Motor neuron (in vitro differentiated cells): ENCODE measurements at regions not wholly inside any gene's neighbourhood (a gene's known extent, or its start where the extent isn't known, plus 50 kb on each side); places are given as distances from the start of the nearest gene placed in this dataset.

Experiments used
- ATAC-seq, 8 experiments: fragments of 200-7000 bp; cut with Tn5 transposase; replicated peaks in 6 of 8; 2 replicates each; pipeline ENCODE4 v1.8.0; 2021; ENCODE audit warnings: mild to moderate bottlenecking in 8 of 8, moderate library complexity in 8 of 8
- H3K27ac ChIP-seq, 2 donors: fragments of 250-450 bp; sonication (Bioruptor Pico); 2 replicates each; pipeline ENCODE4 v1.9.0; 2021; ENCODE audit warnings: antibody characterized with exemption in 2 of 2, mild to moderate bottlenecking in 2 of 2, moderate library complexity in 1 of 2
- H3K4me1 ChIP-seq, 2 donors: fragments of 250-450 bp; sonication (Bioruptor Pico); replicated peaks in 1 of 2; 2 replicates each; pipeline ENCODE4 v1.6.1; 2021; ENCODE audit warnings: antibody characterized with exemption in 2 of 2, mild to moderate bottlenecking in 2 of 2, moderate library complexity in 1 of 2
- H3K4me3 ChIP-seq, 5 donors: fragments of 250-450 bp; sonication (Bioruptor Pico); 2 replicates each; pipeline ENCODE4 v1.9.0; 2021; ENCODE audit warnings: antibody characterized with exemption in 5 of 5, mild to moderate bottlenecking in 5 of 5, moderate library complexity in 4 of 5
- WGBS, 10 experiments: fragments of 450-650 bp; shearing (Covaris generic); methylation state at CpG; one replicate each; pipeline ENCODE4 v1.0.0; 2022; 5-methylcytosine and 5-hydroxymethylcytosine counted together
- in situ Hi-C, 9 experiments: fragments of 400-800 bp; cut with MboI; loops; one replicate each; pipeline ENCODE4 v1.15.0; 2021; ENCODE audit warnings: low sequenced_read_pairs in 9 of 9, low pct_unique_long_range_greater_than_20kb in 2 of 9; ENCODE audit not compliant: unreplicated experiment in 9 of 9

- Histone ChIP-seq H3K4me3 (no peak overlapping the region), H3K27ac (no peak overlapping the region), H3K4me1 (peaks cover 0 to 4% of the 10 kb centered on the region in 2 donors)
- in situ Hi-C loops, result no loop called here
- 0 to 89% (median 42%) methylated on average over 1 to 2 of the region's 2 CpGs for WGBS, 10 experiments
- ATAC-seq, result peak in 4 of 8 experiments; percentile 40 to 74 (median 68)
These were observed 1579.3 kb downstream of the C4orf33 start for GRCh38 chr4:130675266-130675665.

GRCh38 chr4:130689181-130689580 is 1593.2 kb downstream of the C4orf33 start:
- no peak overlapping the region for H3K27ac ChIP-seq
- no peaks in the 10 kb centered on the region for H3K4me1 ChIP-seq
- ATAC-seq, result no peak
- H3K4me3 ChIP-seq, result no peak overlapping the region
- in situ Hi-C loops, result no loop called here

- ATAC-seq, result no peak
- H3K4me3 ChIP-seq, result no peak overlapping the region
- WGBS, 10 experiments, result 35 to 100% (median 89%) methylated on average over 2 of the region's 2 CpGs
- no peaks in the 10 kb centered on the region for H3K4me1 ChIP-seq
- in situ Hi-C loops, result no loop called here
- no peak overlapping the region for H3K27ac ChIP-seq
These were observed 1602.3 kb downstream of the C4orf33 start for GRCh38 chr4:130698251-130698650.

- in situ Hi-C loops, result no loop called here
- H3K27ac ChIP-seq, result no peak overlapping the region
- no peak for ATAC-seq
- 0 to 80% (median 59%) methylated on average over 1 to 4 of the region's 5 CpGs for WGBS, 10 experiments
- no peaks in the 10 kb centered on the region for H3K4me1 ChIP-seq
- no peak overlapping the region for H3K4me3 ChIP-seq
These were observed 1603.1 kb downstream of the C4orf33 start for GRCh38 chr4:130699004-130699403.

- ATAC-seq, result no peak
- H3K4me1 ChIP-seq, result no peaks in the 10 kb centered on the region
- no peak overlapping the region for H3K4me3 ChIP-seq
- no peak overlapping the region for H3K27ac ChIP-seq
- 6 to 98% (median 71%) methylated on average over 1 to 6 of the region's 8 CpGs; no CpG with 5 or more reads in 1 of the 10 experiments for WGBS, 10 experiments
- in situ Hi-C loops, result no loop called here
These were observed 1607.4 kb downstream of the C4orf33 start for GRCh38 chr4:130703211-130703935.

- ATAC-seq, result no peak
- H3K27ac ChIP-seq, result no peak overlapping the region
- H3K4me1 ChIP-seq, result no peaks in the 10 kb centered on the region
- in situ Hi-C loops, result no loop called here
- H3K4me3 ChIP-seq, result no peak overlapping the region
These were observed 1609.1 kb downstream of the C4orf33 start for GRCh38 chr4:130705023-130705422.

GRCh38 chr4:130712038-130712437 is 1616.1 kb downstream of the C4orf33 start:
- Histone ChIP-seq H3K4me1 (no peaks in the 10 kb centered on the region), H3K27ac (no peak overlapping the region), H3K4me3 (no peak overlapping the region)
- WGBS, 10 experiments, result 0 to 100% (median 0%) methylated on average over 1 of the region's 1 CpG; no CpG with 5 or more reads in 1 of the 10 experiments
- ATAC-seq, result no peak
- in situ Hi-C loops, result no loop called here

GRCh38 chr4:130714006-130714405 is 1618.1 kb downstream of the C4orf33 start:
- Histone ChIP-seq H3K4me1 (no peaks in the 10 kb centered on the region), H3K4me3 (no peak overlapping the region), H3K27ac (no peak overlapping the region)
- 0 to 86% (median 36%) methylated on average over 1 of the region's 1 CpG; no CpG with 5 or more reads in 2 of the 10 experiments for WGBS, 10 experiments
- no peak for ATAC-seq
- in situ Hi-C loops, result no loop called here

- Histone ChIP-seq H3K27ac (no peak overlapping the region), H3K4me1 (no peaks in the 10 kb centered on the region), H3K4me3 (no peak overlapping the region)
- ATAC-seq, result peak in 3 of 8 experiments; percentile 38 to 86 (median 54)
- in situ Hi-C loops, result no loop called here
These were observed 1626.4 kb downstream of the C4orf33 start for GRCh38 chr4:130722361-130722760.

GRCh38 chr4:130736436-130737185 is 1640.7 kb downstream of the C4orf33 start:
- Histone ChIP-seq H3K4me3 (no peak overlapping the region), H3K4me1 (no peaks in the 10 kb centered on the region), H3K27ac (no peak overlapping the region)
- in situ Hi-C loops, result no loop called here
- no peak for ATAC-seq
- 0 to 100% (median 92%) methylated on average over 2 to 4 of the region's 7 CpGs; no CpG with 5 or more reads in 6 of the 10 experiments for WGBS, 10 experiments

GRCh38 chr4:130738233-130738632 is 1642.3 kb downstream of the C4orf33 start:
- Histone ChIP-seq H3K4me1 (no peaks in the 10 kb centered on the region), H3K4me3 (no peak overlapping the region), H3K27ac (no peak overlapping the region)
- in situ Hi-C loops, result no loop called here
- no peak for ATAC-seq
- 0 to 90% (median 20%) methylated on average over 1 to 2 of the region's 3 CpGs; no CpG with 5 or more reads in 3 of the 10 experiments for WGBS, 10 experiments

GRCh38 chr4:130747842-130748241 is 1651.9 kb downstream of the C4orf33 start:
- no peak overlapping the region for H3K27ac ChIP-seq
- 0 to 29% (median 17%) methylated on average over 1 of the region's 1 CpG; no CpG with 5 or more reads in 2 of the 10 experiments for WGBS, 10 experiments
- no peak overlapping the region for H3K4me3 ChIP-seq
- peak in 1 of 8 experiments; percentile 53 for ATAC-seq
- in situ Hi-C loops, result no loop called here
- no peaks in the 10 kb centered on the region for H3K4me1 ChIP-seq

- WGBS, 10 experiments, result 0 to 100% (median 74%) methylated on average over 1 to 2 of the region's 2 CpGs; no CpG with 5 or more reads in 2 of the 10 experiments
These were observed 1658.0 kb downstream of the C4orf33 start for GRCh38 chr4:130753926-130754325.

GRCh38 chr4:130760246-130760645 is 1664.3 kb downstream of the C4orf33 start:
- WGBS, 10 experiments, result 0 to 83% (median 76%) methylated on average over 1 of the region's 1 CpG; no CpG with 5 or more reads in 6 of the 10 experiments
- in situ Hi-C loops, result no loop called here

More at GRCh38 chr4:130753926-130754325, 1658.0 kb downstream of the C4orf33 start:
- Histone ChIP-seq H3K4me1 (no peaks in the 10 kb centered on the region), H3K4me3 (no peak overlapping the region), H3K27ac (no peak overlapping the region)
- no peak for ATAC-seq
- in situ Hi-C loops, result no loop called here

More at GRCh38 chr4:130760246-130760645, 1664.3 kb downstream of the C4orf33 start:
- Histone ChIP-seq H3K4me3 (no peak overlapping the region), H3K27ac (no peak overlapping the region), H3K4me1 (no peaks in the 10 kb centered on the region)
- ATAC-seq, result no peak
